NCI-H2196 treated with DMSO at 0.1 percent for 48 hours (cell line): ENCODE measurements at regions not wholly inside any gene's neighbourhood (a gene's known extent, or its start where the extent isn't known, plus 50 kb on each side); places are given as distances from the start of the nearest gene placed in this dataset.

Source experiments
- DNase-seq: peaks from one replicate; lab custom pipeline; 2025; ENCODE audit not compliant: unreplicated experiment; lab: John Stamatoyannopoulos, UW

GRCh38 chr5:89996890-89997289, 412.7 kb downstream of the CETN3 start:
- no peak for DNase-seq

GRCh38 chr5:89996335-89996734, 413.2 kb downstream of the CETN3 start:
- DNase-seq, result no peak

- no peak for DNase-seq
Observed at GRCh38 chr5:89994266-89994665, 415.3 kb downstream of the CETN3 start.

DNA sequence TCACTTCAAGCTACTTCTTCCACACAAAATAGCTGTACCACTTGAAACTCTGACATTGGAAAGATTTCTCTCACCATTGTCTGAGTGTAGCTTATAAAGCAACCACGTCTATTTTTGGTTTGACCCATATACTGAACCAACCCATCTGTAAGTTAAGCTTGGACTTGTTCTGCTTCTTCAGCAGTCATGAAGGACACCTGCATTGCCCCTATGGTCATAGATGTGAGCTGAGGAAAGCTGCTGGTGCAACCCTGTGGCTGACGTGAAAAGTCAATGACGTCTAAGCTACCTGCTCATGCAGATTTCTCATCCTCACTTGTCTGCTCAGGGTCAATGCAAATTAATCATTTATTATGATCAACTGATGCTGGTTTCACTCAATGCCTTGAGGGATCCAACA, 417.4 kb downstream of the CETN3 start:
- DNase-seq, result no peak

DNA sequence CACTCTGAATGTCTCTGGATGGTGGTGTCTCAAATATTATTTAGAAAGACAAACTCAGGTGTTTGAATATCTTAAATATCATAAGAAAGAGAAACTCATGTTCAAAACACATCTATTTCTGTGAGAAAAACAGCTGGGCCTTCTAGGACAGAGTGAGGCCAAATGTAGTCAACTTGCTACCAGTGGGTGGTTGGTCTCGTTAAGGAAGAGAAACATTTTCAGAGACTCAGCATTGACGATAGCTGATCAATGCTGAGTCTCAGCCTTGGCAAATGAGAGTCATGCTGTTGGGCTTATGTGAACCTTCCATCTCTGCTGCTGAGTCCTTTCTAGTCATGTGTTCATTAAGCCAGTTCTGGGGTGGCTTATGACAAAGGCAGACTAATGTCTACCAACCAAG, 418.0 kb downstream of the CETN3 start:
- no peak for DNase-seq

DNA sequence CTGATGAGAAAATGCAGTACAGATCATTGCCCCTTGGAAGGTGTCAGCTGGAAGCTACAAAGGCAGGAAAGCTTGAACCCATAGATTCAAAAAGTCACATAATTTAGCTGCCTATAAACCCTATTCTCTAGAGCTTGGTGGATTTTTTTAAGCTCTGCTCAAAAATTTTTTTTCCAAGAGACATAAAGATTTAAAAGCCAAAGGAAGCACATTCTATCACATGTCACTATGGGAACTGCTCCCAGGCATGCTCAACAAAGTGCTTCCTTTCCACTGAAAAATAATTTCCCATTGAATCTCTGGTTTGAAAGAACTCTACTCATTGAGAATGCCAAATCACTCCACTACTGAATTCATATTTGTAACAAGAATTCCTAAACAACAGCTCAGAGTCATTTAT, 419.8 kb downstream of the CETN3 start:
- DNase-seq, result no peak

DNA sequence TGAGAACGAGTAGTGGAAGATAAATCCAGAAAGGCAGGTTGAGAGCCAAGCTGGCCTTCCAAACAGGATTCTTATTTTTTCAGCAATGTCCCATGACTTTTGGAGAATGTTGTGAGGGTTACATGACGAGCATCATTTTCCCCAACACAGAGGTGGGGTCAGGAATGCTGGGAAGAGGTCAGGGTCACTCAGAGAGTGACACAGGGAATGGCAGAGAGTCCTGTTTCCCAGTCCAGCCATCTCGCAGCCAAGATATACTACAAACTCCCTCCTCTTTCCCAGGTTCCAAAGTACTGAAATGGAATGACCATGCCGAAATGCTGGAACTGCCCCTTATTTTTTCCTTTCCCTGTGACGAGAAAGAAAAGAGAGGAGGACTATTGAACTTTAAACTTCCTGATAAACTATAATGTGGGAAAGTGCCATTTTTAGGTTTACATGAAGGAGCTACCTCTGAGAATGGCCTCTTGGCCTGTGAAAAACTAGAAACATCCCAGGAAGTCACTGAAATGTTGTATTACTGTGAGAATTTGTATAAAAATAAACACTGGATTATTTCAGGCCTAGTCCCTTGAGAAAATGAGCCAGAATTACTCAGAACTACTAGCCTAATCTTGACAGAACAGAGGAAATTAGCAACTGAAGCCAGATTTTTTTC, 420.4 kb downstream of the CETN3 start:
- DNase-seq, result no peak

DNA sequence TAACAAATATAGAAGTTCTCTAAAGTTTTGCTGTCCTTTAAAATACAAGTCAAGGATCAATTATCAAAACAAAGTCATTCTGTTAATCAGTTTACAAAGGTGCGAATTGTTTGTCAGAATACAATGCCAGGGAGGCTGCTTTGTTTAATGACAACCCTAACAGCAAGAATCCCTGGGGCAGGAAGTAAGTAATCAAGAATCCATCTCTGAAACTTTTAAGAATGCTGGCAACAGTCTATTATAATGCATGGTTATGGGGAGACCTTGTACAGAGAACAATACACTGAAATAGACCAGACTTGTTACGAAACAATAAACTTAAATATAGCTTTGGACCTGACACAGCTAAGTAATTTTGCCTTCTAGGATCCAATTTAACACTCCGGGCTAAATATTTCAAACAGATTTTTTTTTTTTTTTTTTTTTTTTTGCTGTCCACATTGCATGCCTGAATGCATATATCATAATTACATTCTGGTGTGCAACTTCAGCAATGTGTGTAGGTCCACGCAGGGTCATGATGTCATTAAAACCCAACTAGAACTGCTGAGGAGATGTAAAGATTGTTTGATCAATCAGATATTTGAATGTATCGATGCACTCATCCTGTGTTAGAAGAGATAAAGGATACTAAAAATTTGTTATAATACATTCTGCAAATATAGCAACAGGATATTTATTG, 421.3 kb downstream of the CETN3 start:
- no peak for DNase-seq

- no peak for DNase-seq
Observed at GRCh38 chr5:89983216-89983615, 426.3 kb downstream of the CETN3 start.

DNA sequence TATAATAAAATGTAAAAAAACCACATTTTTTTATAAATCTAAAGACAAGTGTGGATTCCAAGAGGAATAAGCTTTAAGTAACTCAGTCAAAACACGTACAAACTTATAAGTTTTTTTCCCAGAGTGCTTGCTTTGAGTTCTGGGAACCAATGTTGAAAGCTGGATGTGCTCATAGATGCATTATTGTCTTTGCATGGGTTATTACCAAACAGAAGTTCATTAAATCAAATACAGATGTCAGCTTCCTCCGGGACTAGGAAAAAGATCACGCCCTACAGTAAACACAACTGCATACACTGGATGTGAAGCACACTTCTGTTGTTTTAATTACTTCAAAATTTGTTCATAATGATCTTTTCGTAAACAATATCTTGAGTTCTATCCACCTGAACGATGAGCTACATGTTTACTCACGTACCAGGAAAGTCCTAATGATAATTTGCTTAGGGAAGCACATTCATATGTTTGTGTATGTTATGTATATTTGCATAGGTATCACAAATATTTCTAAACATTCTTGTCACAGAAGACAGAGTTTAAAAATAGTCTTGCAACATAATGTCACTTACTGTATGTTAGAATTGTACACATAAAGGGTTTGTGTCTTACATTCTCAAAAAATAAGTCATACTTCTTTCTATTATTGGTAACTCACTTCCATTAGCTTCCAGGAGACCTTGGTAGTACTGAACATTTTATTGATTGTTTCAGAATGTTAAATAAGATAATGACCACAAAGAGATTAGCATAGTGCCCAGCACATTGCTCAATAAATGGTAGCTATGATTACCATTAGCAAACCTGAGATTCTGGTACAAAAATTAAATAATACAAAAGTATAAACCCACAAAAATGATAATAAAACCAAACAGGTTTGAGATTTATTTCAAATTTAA, 427.4 kb downstream of the CETN3 start:
- DNase-seq, result no peak

- DNase-seq, result no peak
Observed at GRCh38 chr5:89981021-89981420, 428.5 kb downstream of the CETN3 start.

DNA sequence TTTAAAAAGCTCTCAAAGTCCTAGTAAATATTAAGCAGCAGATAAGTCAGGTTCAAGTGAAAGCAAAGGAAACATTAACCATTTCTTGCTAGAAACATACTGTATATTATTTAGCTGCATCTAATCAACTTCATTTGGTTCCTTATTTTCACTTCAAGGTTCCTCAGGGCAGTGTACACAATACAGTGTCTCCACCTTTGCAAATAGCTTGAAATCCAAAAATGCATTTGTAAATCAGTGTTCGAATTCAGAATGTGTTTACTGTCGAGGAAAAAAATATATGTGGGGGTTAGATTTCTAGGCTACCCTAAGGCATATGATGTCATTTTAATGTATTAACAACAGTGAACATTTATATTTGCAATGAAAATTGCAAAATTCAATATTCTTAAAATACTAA, 436.0 kb downstream of the CETN3 start:
- no peak for DNase-seq

GRCh38 chr5:89972901-89973300, 436.7 kb downstream of the CETN3 start:
- DNase-seq, result no peak

DNA sequence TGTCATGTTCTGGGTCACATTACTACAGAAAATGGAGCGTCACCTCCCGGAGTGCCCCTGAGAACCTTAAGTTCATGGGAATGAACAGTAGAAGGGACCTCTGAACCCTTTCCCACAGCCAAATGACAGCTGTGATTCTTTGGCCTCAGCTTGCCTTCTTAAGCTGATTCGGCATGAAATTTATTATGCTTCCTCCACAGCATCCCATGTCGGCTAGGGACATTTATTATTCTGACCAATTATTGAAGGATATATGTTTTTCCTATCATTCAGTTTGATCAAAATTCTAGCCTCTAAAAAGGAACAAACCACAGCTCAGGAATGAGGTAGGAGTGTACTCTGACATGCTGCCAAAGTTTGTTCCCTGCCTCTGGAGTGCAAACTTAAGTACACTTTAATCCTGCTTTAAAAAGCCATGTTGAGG, 440.6 kb downstream of the CETN3 start:
- no peak for DNase-seq

DNA sequence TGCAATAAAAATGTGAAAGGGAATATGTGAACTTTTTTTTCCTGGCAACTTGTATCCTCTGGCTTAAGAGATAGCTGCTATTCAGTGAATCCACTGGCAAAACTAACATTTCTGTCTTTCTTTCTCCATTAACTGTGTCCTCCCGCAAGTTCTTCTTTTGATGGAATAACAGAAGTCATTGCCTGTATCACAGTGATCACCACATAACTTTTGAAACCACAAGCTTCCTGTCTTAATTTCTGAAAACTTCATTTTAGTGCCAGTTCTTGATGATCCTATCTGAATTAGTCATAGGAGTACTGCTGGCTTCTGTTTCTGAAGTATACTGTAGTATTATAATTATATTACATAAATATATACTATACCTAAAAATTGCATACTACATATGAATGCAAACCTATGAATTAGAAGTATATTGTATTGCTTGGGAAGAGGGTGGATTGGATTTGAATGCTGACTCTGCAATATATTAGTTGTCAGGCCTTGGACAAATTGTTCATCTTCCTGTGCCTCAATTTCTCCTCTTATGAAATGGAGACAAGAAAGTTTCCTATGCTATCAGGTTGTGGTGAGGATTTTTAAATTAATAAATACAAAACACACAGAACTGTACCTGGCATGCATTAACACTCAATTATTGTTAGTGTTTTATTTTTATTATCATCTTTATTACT, 441.6 kb downstream of the CETN3 start:
- DNase-seq, result no peak

- DNase-seq, result no peak
Observed at GRCh38 chr5:89956838-89957237, 452.7 kb downstream of the CETN3 start.

- no peak for DNase-seq
Observed at GRCh38 chr5:89954916-89955315, 454.6 kb downstream of the CETN3 start.

DNA sequence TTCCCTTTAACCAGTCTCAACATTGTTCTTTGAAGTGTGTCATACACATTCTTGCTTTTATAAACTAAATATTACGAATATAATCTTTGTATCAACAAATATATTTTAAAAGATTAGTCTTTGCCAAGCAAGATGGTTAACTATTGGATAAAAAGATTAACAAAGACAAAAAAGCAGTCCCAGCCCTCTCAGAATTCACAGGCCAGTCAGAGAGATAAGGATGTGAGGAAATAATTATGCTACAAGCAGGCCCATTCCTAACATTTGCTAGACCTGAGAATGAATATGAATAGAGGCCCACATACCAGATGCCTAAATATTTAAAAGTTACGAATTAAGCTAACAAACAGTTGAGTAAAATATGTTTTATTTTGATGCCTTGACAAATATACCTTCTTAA, 457.7 kb downstream of the CETN3 start:
- DNase-seq, result no peak

GRCh38 chr5:89950234-89950633, 459.3 kb downstream of the CETN3 start:
- DNase-seq, result no peak

GRCh38 chr5:89948977-89949376, 460.6 kb downstream of the CETN3 start:
- no peak for DNase-seq

- no peak for DNase-seq
Observed at GRCh38 chr5:89946916-89947315, 462.6 kb downstream of the CETN3 start.
